ENCODE measurements at regions not wholly inside any gene's neighbourhood (a gene's known extent, or its start where the extent isn't known, plus 50 kb on each side); places are given as distances from the start of the nearest gene placed in this dataset.

DNA sequence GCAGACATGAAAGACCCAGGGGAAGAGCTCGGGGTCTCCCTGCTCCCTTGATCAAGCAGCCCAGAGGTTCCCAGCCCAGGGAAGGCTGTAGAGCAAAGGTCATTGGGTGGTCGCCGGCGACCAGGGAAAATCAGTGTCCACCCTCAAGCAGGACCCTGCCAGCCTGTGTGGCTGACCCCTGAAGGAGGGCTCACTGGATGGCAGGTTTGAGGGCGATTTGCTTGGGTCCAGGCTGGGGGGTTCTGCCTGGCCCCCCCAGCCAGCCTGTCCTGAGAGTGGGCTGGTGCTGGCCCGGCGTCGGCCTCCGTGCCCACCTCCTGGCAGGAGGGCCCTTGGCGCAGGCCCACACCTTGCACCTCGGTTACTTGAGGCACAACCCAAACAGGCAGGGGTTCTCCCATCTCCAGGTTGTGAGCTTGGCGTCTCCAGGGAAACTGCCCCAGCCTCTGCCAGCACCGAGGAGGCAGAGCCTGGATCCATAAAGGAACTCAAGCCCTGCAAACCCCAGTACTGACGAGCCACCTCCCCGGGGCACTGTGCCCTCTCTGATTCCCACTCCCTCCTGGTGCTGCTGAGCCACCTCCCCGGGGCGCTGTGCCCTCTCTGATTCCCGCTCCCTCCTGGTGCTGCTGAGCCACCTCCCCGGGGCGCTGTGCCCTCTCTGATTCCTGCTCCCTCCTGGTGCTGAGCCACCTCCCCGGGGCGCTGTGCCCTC is 329.0 kb upstream of the SFSWAP start:
- H3K27me3 ChIP-seq (ENCODE audit: control insufficient read depth, insufficient read depth, low read length), result no peaks in the 10 kb centered on the region
- H2BK5ac ChIP-seq (ENCODE audit: low read depth, low read length, poor library complexity, severe bottlenecking), result no peak overlapping the region
- CTCF ChIA-PET, result no interaction called here
- H4K91ac ChIP-seq (ENCODE audit: insufficient read depth, low read depth, low read length), result no peak overlapping the region
- POLR2A ChIA-PET (ENCODE audit: unreplicated experiment), result no interaction called here
- 40% methylated on average over 5 of the region's 22 CpGs; no CpG with 5 or more reads in 1 of the 2 experiments for WGBS, 2 experiments (ENCODE audit: extremely low coverage in 2 of 2, insufficient read length in 1 of 2)
- no peaks in the 10 kb centered on the region for H3K4me1 ChIP-seq (ENCODE audit: control insufficient read depth, insufficient read depth, low read length)
- no peak overlapping the region for H3K4me2 ChIP-seq (ENCODE audit: low read depth, low read length)
- intact Hi-C loops (cut with micrococcal nuclease) (no loop called here), in situ Hi-C loops (cut with MboI; ENCODE audit: low sequenced_read_pairs) (no loop called here), dilution Hi-C loops (cut with HindIII; ENCODE audit: low sequenced_read_pairs, unreplicated experiment) (no loop called here)
- no peak overlapping the region for H2BK20ac ChIP-seq (ENCODE audit: low read depth, low read length)
- no peak for DNase-seq
- no peak overlapping the region for H4K8ac ChIP-seq (ENCODE audit: low read depth in 2 of 2, low read length in 2 of 2)
- peaks cover 39% of the 10 kb centered on the region for H3K9me3 ChIP-seq (ENCODE audit: control insufficient read depth, insufficient read depth, low read length)
- H2BK15ac ChIP-seq (ENCODE audit: low read depth, low read length), result no peak overlapping the region
- no peaks in the 10 kb centered on the region for H3K36me3 ChIP-seq (ENCODE audit: control insufficient read depth, insufficient read depth, low read length)
- no peak overlapping the region for H3K14ac ChIP-seq (replicated peaks; ENCODE audit: low read depth, low read length)
- H2AFZ ChIP-seq (replicated peaks; ENCODE audit: low read length, poor library complexity), result no peak overlapping the region
- TF ChIP-seq BHLHE40 (IDR thresholded peaks at IDR 0.05; ENCODE audit: low read depth, low read length) (no peak), RCOR1 (IDR thresholded peaks at IDR 0.05; ENCODE audit: insufficient replicate concordance, low read length) (no peak), MAFK (IDR thresholded peaks at IDR 0.05; ENCODE audit: low read depth, low read length) (no peak), CHD1 (IDR thresholded peaks at IDR 0.05; ENCODE audit: low read depth, low read length) (no peak), SMC3 (IDR thresholded peaks at IDR 0.05; ENCODE audit: low read depth, low read length) (no peak), NFE2L2 (IDR thresholded peaks at IDR 0.05; ENCODE audit: low read depth, low read length) (no peak), RAD21 (IDR thresholded peaks at IDR 0.05; ENCODE audit: low read length) (no peak), MAZ (IDR thresholded peaks at IDR 0.05; ENCODE audit: borderline replicate concordance, low read depth, low read length) (no peak), RFX5 (IDR thresholded peaks at IDR 0.05; ENCODE audit: low read depth, low read length) (no peak), POLR2A (IDR thresholded peaks at IDR 0.05; ENCODE audit: low read depth, low read length) (no peak), CEBPB (IDR thresholded peaks at IDR 0.05; ENCODE audit: low read depth, low read length) (no peak), FOS (IDR thresholded peaks at IDR 0.05; ENCODE audit: low read depth, low read length) (no peak), MXI1 (IDR thresholded peaks at IDR 0.05; ENCODE audit: borderline replicate concordance, low read depth, low read length) (no peak)
- TF ChIP-seq, protein P1, sequence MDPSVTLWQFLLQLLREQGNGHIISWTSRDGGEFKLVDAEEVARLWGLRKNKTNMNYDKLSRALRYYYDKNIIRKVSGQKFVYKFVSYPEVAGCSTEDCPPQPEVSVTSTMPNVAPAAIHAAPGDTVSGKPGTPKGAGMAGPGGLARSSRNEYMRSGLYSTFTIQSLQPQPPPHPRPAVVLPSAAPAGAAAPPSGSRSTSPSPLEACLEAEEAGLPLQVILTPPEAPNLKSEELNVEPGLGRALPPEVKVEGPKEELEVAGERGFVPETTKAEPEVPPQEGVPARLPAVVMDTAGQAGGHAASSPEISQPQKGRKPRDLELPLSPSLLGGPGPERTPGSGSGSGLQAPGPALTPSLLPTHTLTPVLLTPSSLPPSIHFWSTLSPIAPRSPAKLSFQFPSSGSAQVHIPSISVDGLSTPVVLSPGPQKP (IDR thresholded peaks at IDR 0.05; ENCODE audit: borderline replicate concordance, low read depth, low read length), result no peak
- TF ChIP-seq, protein P2, sequence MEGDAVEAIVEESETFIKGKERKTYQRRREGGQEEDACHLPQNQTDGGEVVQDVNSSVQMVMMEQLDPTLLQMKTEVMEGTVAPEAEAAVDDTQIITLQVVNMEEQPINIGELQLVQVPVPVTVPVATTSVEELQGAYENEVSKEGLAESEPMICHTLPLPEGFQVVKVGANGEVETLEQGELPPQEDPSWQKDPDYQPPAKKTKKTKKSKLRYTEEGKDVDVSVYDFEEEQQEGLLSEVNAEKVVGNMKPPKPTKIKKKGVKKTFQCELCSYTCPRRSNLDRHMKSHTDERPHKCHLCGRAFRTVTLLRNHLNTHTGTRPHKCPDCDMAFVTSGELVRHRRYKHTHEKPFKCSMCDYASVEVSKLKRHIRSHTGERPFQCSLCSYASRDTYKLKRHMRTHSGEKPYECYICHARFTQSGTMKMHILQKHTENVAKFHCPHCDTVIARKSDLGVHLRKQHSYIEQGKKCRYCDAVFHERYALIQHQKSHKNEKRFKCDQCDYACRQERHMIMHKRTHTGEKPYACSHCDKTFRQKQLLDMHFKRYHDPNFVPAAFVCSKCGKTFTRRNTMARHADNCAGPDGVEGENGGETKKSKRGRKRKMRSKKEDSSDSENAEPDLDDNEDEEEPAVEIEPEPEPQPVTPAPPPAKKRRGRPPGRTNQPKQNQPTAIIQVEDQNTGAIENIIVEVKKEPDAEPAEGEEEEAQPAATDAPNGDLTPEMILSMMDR (conservative IDR thresholded peaks at IDR 0.05; ENCODE audit: low read depth, low read length), result no peak
- TF ChIP-seq, protein P3, sequence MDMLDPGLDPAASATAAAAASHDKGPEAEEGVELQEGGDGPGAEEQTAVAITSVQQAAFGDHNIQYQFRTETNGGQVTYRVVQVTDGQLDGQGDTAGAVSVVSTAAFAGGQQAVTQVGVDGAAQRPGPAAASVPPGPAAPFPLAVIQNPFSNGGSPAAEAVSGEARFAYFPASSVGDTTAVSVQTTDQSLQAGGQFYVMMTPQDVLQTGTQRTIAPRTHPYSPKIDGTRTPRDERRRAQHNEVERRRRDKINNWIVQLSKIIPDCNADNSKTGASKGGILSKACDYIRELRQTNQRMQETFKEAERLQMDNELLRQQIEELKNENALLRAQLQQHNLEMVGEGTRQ (IDR thresholded peaks at IDR 0.05; ENCODE audit: low read depth, low read length), result no peak
- no peak overlapping the region for H3K18ac ChIP-seq (ENCODE audit: low read depth, low read length)
- H2BK120ac ChIP-seq (ENCODE audit: low read depth, low read length), result no peak overlapping the region
- H3K27ac ChIP-seq (ENCODE audit: insufficient read depth, low read length), result no peak overlapping the region
- H4K20me1 ChIP-seq (ENCODE audit: insufficient read depth, low read length), result no peaks in the 10 kb centered on the region
- H3K4ac ChIP-seq (ENCODE audit: low read depth, low read length), result no peak overlapping the region
- no peak for ATAC-seq (ENCODE audit: low read depth)
- no peak overlapping the region for H3K4me3 ChIP-seq (ENCODE audit: insufficient read depth, low read depth, low read length)
- no peak overlapping the region for H3K9ac ChIP-seq (ENCODE audit: low read depth, low read length)
- BruUV-seq (replicated peaks), result no TSS peak
- no peak overlapping the region for H2AK5ac ChIP-seq (ENCODE audit: low read depth, low read length)
- H4K5ac ChIP-seq (ENCODE audit: low read depth, low read length), result no peak overlapping the region
- no peak overlapping the region for H3K23ac ChIP-seq (ENCODE audit: low read depth, low read length)
- H3K9me1 ChIP-seq (ENCODE audit: insufficient read depth, low read length), result no peaks in the 10 kb centered on the region
- no peak overlapping the region for H3K56ac ChIP-seq (ENCODE audit: extremely low read depth, insufficient read depth, low read length)
- no peak overlapping the region for H2AK9ac ChIP-seq (replicated peaks; ENCODE audit: low read depth, low read length, poor library complexity)
- H3K79me1 ChIP-seq (ENCODE audit: low read depth in 1 of 2, low read length in 2 of 2), result no peaks in the 10 kb centered on the region

Data from IMR-90 (cell line).